Psoas muscle (tissue), 7 donors: ENCODE measurements at regions not wholly inside any gene's neighbourhood (a gene's known extent, or its start where the extent isn't known, plus 50 kb on each side); places are given as distances from the start of the nearest gene placed in this dataset.

ENCODE experiments used
- ATAC-seq, 4 donors: fragments of 200-7000 bp; cut with Tn5 transposase; one replicate each; pipeline ENCODE4 v1.9.1; 2020; ENCODE audit warnings: moderate library complexity in 3 of 4, mild to moderate bottlenecking in 2 of 4
- DNase-seq, 2 donors: peaks; one replicate each; pipeline ENCODE4 v3.0.0-alpha.2; 2020
- H3K27ac ChIP-seq: fragments of 200-600 bp; one replicate; pipeline ENCODE4 v1.8.0; 2022
- H3K27me3 ChIP-seq, 3 donors: fragments of 200-600 bp in 1 of 3; one replicate each; pipeline versions ENCODE4 v1.6.1 to v1.8.0; 2013 to 2022; ENCODE audit warnings: low read length in 2 of 3, mild to moderate bottlenecking in 2 of 3, moderate library complexity in 1 of 3; ENCODE audit not compliant: insufficient read depth in 3 of 3
- H3K36me3 ChIP-seq, 2 donors: fragments of 200-600 bp in 1 of 2; one replicate each; pipeline versions ENCODE4 v1.6.1 to v1.8.0; 2013 to 2022; ENCODE audit warnings: low read depth in 1 of 2, mild to moderate bottlenecking in 1 of 2, moderate library complexity in 1 of 2; ENCODE audit not compliant: insufficient read depth in 1 of 2
- H3K4me1 ChIP-seq: fragments of 200-600 bp; one replicate; pipeline ENCODE4 v1.8.0; 2022
- H3K4me3 ChIP-seq: fragments of 200-600 bp; one replicate; pipeline ENCODE4 v1.8.0; 2022; ENCODE audit warnings: mild to moderate bottlenecking
- H3K9me3 ChIP-seq: fragments of 200-600 bp; one replicate; pipeline ENCODE4 v1.8.0; 2022
- CTCF ChIP-seq: fragments of 200-600 bp; IDR thresholded peaks from one replicate; pipeline ENCODE4 v1.8.0; 2022; ENCODE audit warnings: antibody characterized with exemption
- WGBS, 3 donors: extraction: QIAGEN DNeasy Blood & Tissue Kit; methylation state at CpG; one replicate each; pipeline versions ENCODE4 v1.1.6 to v1.1.7; 2013; 5-methylcytosine and 5-hydroxymethylcytosine counted together
- intact Hi-C, 2 donors: fragments of 100-400 bp; cut with DNase I; formaldehyde crosslinking; loops; one replicate each; pipeline versions ENCODE4 v1.11.0 to v1.14.2; 2022
- donor health status: healthy with polysubstance abuse.
- donor health status: DM: no; HTN: no; CAD: no; lungs with moderate emphysema.
- donor health status: Bipolar disorder and iron deficiency.
- donor health status: healthy.
- donor health status: DM: yes; HTN: yes; CAD: no.
- donor health status: DM: no; HTN: no; CAD: no.
- donor health status: DM: yes; HTN: yes; CAD: no.

- TF ChIP-seq CTCF: no peak
- WGBS, 3 donors: 87 to 91% (median 88%) methylated on average over 9 of the region's 9 CpGs
- Histone ChIP-seq H3K36me3 (no peaks in the 10 kb centered on the region), H3K27me3 (peaks cover 0 to 7% (median 3%) of the 10 kb centered on the region in 3 donors), H3K27ac (no peak overlapping the region), H3K4me3 (no peak overlapping the region), H3K9me3 (no peaks in the 10 kb centered on the region), H3K4me1 (no peaks in the 10 kb centered on the region)
- DNase-seq (no peak), ATAC-seq (no peak)
- intact Hi-C loops: no loop called here
Observed at GRCh38 chr1:30068787-30069472, 654.5 kb downstream of the MATN1 start.

DNA sequence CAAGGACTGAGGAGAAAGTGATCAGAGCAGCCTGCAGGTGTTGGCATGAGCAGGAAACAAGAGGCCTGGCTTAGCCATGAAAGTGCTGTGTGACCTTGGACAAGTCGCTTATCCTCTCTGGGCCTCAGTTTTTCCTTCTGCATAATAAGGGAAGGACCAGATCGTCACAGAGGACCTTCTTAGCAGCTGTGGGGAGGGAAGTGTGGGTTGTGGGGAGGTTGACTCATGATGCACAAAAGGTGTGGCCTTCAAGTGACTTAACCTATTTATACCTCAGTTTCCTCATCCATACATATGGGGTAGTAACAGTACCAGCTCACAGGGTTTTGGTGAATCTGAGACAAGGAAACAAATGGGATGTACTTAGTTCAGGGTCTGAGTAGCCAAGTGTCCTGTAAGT, 658.8 kb downstream of the MATN1 start:
- Histone ChIP-seq H3K4me3 (no peak overlapping the region), H3K4me1 (no peaks in the 10 kb centered on the region), H3K36me3 (no peaks in the 10 kb centered on the region), H3K9me3 (no peaks in the 10 kb centered on the region), H3K27ac (no peak overlapping the region), H3K27me3 (peaks cover 0 to 11% (median 3%) of the 10 kb centered on the region in 3 donors)
- ATAC-seq: no peak
- TF ChIP-seq CTCF: no peak
- DNase-seq: no peak
- intact Hi-C loops: no loop called here
- 42 to 59% (median 48%) methylated on average over 2 of the region's 2 CpGs for WGBS, 3 donors

GRCh38 chr1:30063621-30064280, 659.6 kb downstream of the MATN1 start:
- DNase-seq (no peak), ATAC-seq (no peak)
- H3K27ac ChIP-seq: no peak overlapping the region
- H3K36me3 ChIP-seq: no peaks in the 10 kb centered on the region
- intact Hi-C loops: no loop called here
- no peak overlapping the region for H3K4me3 ChIP-seq
- H3K9me3 ChIP-seq: no peaks in the 10 kb centered on the region
- WGBS, 3 donors: 71 to 77% (median 73%) methylated on average over 7 of the region's 7 CpGs
- TF ChIP-seq CTCF: no peak
- peaks cover 0 to 14% (median 3%) of the 10 kb centered on the region in 3 donors for H3K27me3 ChIP-seq
- H3K4me1 ChIP-seq: no peaks in the 10 kb centered on the region

- DNase-seq: no peak
- intact Hi-C loops: no loop called here
- Histone ChIP-seq H3K27ac (no peak overlapping the region), H3K36me3 (no peaks in the 10 kb centered on the region), H3K9me3 (no peaks in the 10 kb centered on the region), H3K4me1 (no peaks in the 10 kb centered on the region), H3K4me3 (no peak overlapping the region), H3K27me3 (peaks cover 0 to 27% (median 0%) of the 10 kb centered on the region in 3 donors)
- ATAC-seq: no peak
- 86 to 89% (median 87%) methylated on average over 13 of the region's 13 CpGs for WGBS, 3 donors
- no peak for TF ChIP-seq CTCF
Observed at GRCh38 chr1:30061292-30062220, 661.8 kb downstream of the MATN1 start.
